HFF-Myc (cell line): ENCODE measurements at regions not wholly inside any gene's neighbourhood (a gene's known extent, or its start where the extent isn't known, plus 50 kb on each side); places are given as distances from the start of the nearest gene placed in this dataset.

Source experiments
- DNase-seq: peaks from one replicate; pipeline ENCODE4 v3.0.0-alpha.2; 2011; ENCODE audit warnings: low read depth; ENCODE audit errors: extremely low read depth
- H3K4me3 ChIP-seq: replicated peaks from 2 replicates; pipeline ENCODE4 v1.5.1; 2011; ENCODE audit warnings: low read depth, mild to moderate bottlenecking, control low read depth, low read length
- TF ChIP-seq, protein P1 (sequence below): IDR thresholded peaks from 2 replicates; pipeline ENCODE4 v1.5.1; 2012; ENCODE audit warnings: mild to moderate bottlenecking, low read depth, low read length, control low read depth; ENCODE audit errors: missing control alignments

- no peak overlapping the region for H3K4me3 ChIP-seq
- TF ChIP-seq, protein P1, sequence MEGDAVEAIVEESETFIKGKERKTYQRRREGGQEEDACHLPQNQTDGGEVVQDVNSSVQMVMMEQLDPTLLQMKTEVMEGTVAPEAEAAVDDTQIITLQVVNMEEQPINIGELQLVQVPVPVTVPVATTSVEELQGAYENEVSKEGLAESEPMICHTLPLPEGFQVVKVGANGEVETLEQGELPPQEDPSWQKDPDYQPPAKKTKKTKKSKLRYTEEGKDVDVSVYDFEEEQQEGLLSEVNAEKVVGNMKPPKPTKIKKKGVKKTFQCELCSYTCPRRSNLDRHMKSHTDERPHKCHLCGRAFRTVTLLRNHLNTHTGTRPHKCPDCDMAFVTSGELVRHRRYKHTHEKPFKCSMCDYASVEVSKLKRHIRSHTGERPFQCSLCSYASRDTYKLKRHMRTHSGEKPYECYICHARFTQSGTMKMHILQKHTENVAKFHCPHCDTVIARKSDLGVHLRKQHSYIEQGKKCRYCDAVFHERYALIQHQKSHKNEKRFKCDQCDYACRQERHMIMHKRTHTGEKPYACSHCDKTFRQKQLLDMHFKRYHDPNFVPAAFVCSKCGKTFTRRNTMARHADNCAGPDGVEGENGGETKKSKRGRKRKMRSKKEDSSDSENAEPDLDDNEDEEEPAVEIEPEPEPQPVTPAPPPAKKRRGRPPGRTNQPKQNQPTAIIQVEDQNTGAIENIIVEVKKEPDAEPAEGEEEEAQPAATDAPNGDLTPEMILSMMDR: no peak
- DNase-seq: no peak
These were observed 145.2 kb upstream of the ABCA1 start for GRCh38 chr9:105073147-105073546.

GRCh38 chr9:105074491-105074890 lies 146.5 kb upstream of the ABCA1 start:
- no peak overlapping the region for H3K4me3 ChIP-seq
- TF ChIP-seq, protein P1: no peak
- DNase-seq: no peak

- no peak overlapping the region for H3K4me3 ChIP-seq
- no peak for DNase-seq
- TF ChIP-seq, protein P1: no peak
These were observed 148.8 kb upstream of the ABCA1 start for GRCh38 chr9:105076729-105077128.

DNA sequence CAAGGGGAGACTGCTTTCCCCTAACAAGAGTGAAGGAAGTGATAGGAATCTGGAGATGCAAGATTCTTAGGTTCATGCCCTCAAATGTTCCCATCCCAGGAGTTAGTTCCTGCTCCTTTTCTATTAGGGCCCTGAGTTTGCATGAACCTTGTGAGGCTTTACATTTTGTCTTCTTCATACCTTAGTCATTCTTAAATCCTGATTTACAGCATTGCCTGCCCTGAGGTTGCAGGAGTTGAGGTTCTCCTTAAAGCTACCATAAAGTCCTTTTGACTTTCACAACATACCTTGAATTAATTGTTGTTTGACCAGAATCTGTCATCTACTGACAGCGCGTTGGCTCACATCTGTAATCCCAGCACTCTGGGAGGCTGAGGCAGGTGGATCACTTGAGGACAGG lies 151.5 kb upstream of the ABCA1 start:
- no peak overlapping the region for H3K4me3 ChIP-seq
- no peak for DNase-seq
- TF ChIP-seq, protein P1: no peak

DNA sequence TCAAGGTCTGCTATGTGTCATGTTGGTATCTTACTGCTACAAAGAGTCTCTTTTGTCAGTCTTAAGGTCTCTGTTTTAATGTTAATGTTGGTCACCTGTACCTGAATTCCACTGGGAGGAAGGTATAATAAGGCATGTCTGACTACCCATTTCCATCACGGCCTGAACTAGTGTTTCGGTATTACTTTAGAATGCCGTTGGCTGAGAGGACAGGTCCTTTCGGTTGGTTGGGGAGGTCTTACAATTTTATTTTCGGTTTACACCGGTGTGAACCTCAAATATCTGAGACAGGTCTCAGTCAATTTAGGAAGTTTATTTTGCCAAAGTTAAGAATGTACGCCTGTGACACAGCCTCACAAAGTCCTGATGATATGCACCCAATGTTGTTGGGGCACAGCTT lies 154.9 kb upstream of the ABCA1 start:
- TF ChIP-seq, protein P1: no peak
- DNase-seq: no peak

DNA sequence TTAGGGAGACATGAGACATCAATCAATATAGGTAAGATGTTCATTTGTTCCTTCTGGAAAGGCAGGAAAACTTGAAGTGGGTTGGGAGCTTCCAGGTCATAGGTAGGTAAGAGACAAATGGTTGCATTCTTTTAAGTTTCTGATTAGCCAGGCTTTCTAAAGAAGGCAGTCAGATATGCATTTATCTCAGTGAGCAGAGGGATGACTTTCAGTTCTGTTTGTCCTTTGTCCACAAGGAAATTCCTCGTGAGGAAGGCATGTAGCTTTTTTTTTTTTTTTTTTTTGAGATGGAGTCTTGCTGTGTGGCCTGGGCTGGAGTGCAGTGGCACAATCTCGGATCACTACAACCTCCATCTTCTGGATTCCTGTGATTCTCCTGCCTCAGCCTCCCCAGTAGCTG lies 155.3 kb upstream of the ABCA1 start:
- TF ChIP-seq, protein P1: no peak
- H3K4me3 ChIP-seq: no peak overlapping the region
- no peak for DNase-seq

More for the DNA sequence above, 154.9 kb upstream of the ABCA1 start:
- no peak overlapping the region for H3K4me3 ChIP-seq
